NB4 (cell line): ENCODE measurements at regions not wholly inside any gene's neighbourhood (a gene's known extent, or its start where the extent isn't known, plus 50 kb on each side); places are given as distances from the start of the nearest gene placed in this dataset.

ENCODE experiments used
- DNase-seq: peaks from one replicate; pipeline ENCODE4 v3.0.0; 2010; ENCODE audit warnings: low read depth
- H3K4me3 ChIP-seq: one replicate; pipeline ENCODE4 v1.5.1; 2011; ENCODE audit warnings: mild to moderate bottlenecking, low read depth, low read length, moderate library complexity
- CTCF ChIP-seq: IDR thresholded peaks from one replicate; pipeline ENCODE4 v1.5.1; 2012; ENCODE audit warnings: low read depth, low read length
- MAX ChIP-seq: IDR thresholded peaks from 2 replicates; pipeline ENCODE4 v1.6.1; 2011; ENCODE audit warnings: low read depth, low read length
- MYC ChIP-seq: IDR thresholded peaks from 2 replicates; pipeline ENCODE4 v1.6.1; 2011; ENCODE audit warnings: low read depth, low read length
- POLR2A ChIP-seq: IDR thresholded peaks from 2 replicates; pipeline ENCODE4 v1.6.1; 2011; ENCODE audit warnings: mild to moderate bottlenecking; ENCODE audit not compliant: insufficient read length; ENCODE audit errors: extremely low read depth

GRCh38 chr3:76497636-76498035 is 542.3 kb upstream of the ROBO2 start:
- TF ChIP-seq MYC (no peak), MAX (no peak), CTCF (no peak), POLR2A (no peak)
- no peak overlapping the region for H3K4me3 ChIP-seq
- DNase-seq, result no peak

GRCh38 chr3:76500746-76501275 is 539.1 kb upstream of the ROBO2 start:
- no peak for TF ChIP-seq POLR2A
- TF ChIP-seq CTCF, result no peak
- TF ChIP-seq MAX, result no peak
- TF ChIP-seq MYC, result no peak
- DNase-seq, result no peak
- H3K4me3 ChIP-seq, result no peak overlapping the region

GRCh38 chr3:76501315-76501714 is 538.6 kb upstream of the ROBO2 start:
- TF ChIP-seq CTCF, result no peak
- TF ChIP-seq MAX, result no peak
- TF ChIP-seq POLR2A, result no peak
- TF ChIP-seq MYC, result no peak
- H3K4me3 ChIP-seq, result no peak overlapping the region
- DNase-seq, result no peak

- no peak for TF ChIP-seq MYC
- no peak for TF ChIP-seq MAX
- TF ChIP-seq POLR2A, result no peak
- TF ChIP-seq CTCF, result no peak
- no peak overlapping the region for H3K4me3 ChIP-seq
- no peak for DNase-seq
Measured at GRCh38 chr3:76502076-76502475, 537.8 kb upstream of the ROBO2 start.

DNA sequence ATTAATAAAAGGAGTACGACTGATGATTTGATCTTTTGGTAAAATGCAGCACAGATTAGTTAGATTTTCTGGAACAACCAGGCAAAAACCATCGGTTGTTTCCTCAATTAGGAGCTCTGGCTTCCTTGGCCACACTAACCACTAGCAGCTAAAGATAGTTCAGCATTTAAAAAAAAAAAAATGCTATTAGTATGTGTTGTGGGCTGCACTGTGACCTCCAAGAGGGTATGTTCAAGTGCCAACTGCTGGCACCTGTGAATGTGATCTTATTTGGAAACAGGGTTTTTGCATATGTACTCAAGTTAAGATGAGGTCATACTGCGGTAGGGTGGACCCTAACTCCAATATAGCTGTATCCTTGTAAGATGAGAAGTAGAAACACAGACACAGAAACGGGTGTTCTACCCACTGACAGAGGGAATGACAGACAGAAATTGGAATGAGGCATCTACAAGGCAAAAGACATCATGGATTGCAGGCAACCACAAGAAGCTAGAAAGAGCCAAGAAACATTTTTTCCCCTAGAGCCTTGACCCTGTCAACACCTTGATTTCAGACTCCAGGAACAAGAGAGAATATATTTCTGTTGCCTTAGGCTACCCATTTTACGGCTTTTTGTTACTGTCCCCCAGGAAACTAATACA is 534.6 kb upstream of the ROBO2 start:
- no peak for DNase-seq
- TF ChIP-seq MYC (no peak), POLR2A (no peak), CTCF (no peak), MAX (no peak)
- H3K4me3 ChIP-seq, result no peak overlapping the region
